NCI-H2107 treated with DMSO at 0.1 percent for 48 hours (cell line): ENCODE measurements at regions not wholly inside any gene's neighbourhood (a gene's known extent, or its start where the extent isn't known, plus 50 kb on each side); places are given as distances from the start of the nearest gene placed in this dataset.
"Not testable (repeated sequence)": the region's sequence is repeated elsewhere in the genome, so short reads cannot be mapped to it uniquely, and the experiment has no call there.

Experiments
- DNase-seq: peaks from one replicate; lab custom pipeline; 2025; ENCODE audit not compliant: unreplicated experiment; lab: John Stamatoyannopoulos, UW

DNA sequence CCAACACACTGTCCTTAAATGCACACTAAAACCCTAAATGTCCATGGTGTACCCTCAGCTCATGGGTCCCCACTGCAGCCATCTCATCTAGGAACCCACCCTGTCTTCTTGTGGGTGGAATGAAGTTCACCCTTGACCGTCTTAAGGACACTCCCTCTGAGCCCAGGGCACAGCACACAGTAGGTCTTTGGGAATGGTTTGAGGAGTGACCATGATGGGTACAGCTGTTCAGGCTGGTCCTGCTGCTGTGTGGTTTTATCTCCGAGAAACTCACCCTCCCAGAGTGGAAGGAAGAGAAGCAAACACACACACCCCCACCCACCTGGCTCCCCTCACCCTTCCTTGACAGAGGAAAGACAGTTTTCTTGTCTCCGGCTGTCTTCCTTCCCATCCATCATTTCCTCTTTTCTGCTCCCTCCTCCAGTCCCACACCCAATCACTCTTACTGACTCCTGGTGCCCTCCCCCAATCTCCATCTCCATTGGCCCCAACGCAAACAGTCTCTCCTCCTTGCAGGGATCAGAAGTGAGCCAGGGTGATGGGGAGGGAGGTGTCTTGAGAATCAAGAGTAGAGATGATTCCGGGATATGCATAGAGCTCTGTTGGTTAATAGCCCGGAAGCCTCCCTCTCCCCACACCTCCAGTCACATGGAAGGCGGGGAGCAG is 105.9 kb upstream of the LHX5 start:
- DNase-seq: no peak

DNA sequence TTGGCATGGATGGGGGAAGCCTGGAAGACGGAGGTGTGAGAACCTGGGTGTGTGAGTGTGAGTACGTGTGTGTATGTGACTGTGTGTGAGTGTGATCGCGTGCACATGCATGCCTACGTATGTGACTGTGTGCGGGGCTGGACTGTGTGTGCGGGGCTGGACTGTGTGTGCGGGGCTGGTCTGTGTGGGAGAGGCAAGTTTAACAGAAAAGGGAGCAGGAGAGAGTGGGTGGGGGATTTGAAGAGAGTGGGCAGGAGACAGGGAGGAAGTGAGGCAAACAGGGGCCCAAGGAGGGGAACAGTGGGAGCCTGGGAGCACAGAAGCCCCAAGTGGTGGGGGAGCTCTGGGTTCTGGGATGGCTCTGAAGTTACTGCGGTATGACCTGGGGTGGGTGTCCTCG is 103.7 kb upstream of the LHX5 start:
- no peak for DNase-seq

- DNase-seq: no peak
These were observed 101.5 kb upstream of the LHX5 start for GRCh38 chr12:113573148-113573547.

GRCh38 chr12:113571713-113572112 is 100.0 kb upstream of the LHX5 start:
- no peak for DNase-seq

DNA sequence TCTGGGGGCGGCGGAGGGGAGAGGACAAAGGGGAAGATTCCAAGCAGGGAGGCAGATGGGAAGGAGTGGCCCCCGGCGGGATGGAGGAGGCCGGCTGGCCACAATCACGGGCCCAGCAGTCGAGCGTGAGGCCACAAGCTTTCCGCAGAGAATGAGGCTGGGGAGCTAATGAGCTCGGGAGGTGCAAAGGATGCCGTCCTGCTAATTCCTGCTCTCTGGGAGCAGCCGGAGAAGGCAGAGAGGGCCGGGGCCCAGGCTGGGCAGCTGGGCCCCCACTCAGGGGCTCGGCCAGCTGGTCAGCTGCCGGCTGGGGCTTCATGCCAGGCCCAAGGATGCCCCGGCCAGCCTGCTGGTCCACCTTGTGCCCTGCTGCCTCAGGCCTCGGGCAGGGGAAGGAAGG is 98.1 kb upstream of the LHX5 start:
- DNase-seq: no peak

GRCh38 chr12:113568021-113568420 is 96.3 kb upstream of the LHX5 start:
- no peak for DNase-seq

- no peak for DNase-seq
These were observed 93.7 kb upstream of the LHX5 start for GRCh38 chr12:113565368-113565767.

DNA sequence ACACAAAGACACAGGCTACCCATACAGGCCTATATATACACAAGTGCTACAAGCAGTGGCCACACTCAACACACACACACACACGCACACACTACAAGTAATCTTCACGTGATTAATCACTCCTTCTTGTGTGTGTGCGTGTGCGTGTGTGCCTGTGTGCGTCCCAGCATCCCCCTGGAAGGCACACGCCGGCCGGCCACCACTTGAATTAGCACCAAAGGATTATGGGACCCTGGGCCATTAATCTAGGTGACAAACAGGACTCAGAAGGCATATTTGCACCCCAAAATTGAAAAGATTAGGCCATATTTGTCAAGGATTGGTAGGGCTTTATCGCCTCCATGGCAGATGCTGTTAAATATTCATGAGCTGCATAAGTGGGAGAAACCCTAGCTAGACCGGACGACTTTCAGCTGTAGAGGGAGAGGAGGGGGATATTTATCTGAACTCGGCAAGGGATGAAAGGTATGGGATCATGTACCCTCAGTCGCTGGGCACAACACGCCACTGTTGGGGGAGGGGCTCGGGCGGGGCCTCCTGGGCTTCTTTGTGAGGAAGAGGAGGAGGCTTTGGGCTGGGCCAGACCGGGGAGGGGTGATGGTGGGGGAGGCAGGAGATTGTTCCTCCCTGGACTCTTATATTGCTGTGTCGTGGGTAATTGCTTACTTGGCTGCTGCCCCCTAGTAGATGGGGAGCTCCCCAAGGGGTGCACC is 89.6 kb upstream of the LHX5 start:
- no peak for DNase-seq

- DNase-seq: no peak
These were observed 87.8 kb upstream of the LHX5 start for GRCh38 chr12:113559466-113559865.

DNA sequence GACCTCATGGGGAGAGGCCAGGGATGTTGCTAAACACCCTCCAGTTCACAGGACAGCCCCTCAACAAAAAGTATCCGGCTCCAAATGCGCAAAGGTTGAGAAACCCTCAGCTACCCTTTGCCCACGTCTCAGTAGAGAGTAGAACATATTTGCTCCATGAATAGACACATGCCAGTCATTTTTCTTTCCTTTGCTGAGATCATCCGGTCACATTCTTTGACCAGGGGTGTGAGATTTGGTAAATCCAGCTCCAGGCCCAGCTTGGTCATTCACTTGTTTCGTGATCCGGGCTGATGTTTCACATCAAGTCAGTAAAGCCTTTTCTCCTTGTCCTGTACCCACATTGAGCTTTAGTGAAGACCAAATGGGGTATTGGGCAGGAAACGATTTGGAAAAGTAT is 83.6 kb upstream of the LHX5 start:
- no peak for DNase-seq

GRCh38 chr12:113552760-113553159 is 81.1 kb upstream of the LHX5 start:
- DNase-seq: no peak

- DNase-seq: no peak
These were observed 79.9 kb upstream of the LHX5 start for GRCh38 chr12:113551563-113551962.

DNA sequence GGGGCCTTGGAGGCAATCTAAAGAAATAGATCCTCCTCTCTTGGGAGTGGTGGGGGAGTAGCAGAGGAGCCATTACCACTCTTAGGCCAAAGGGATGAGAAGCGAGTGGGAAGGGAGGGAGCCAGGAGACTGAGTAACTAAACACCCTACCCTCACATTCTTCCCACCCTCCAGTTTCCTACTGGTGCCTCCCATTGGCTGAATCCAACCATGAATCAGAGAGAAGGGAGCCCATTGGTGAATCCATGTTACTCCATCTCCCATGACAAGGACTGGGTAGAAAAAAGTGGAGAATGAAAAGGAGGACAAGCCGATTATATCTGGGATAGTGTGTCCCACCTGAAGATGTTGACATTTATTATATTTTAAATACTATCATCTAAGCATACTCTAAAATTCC is 76.8 kb upstream of the LHX5 start:
- no peak for DNase-seq

- DNase-seq: no peak
These were observed 75.5 kb upstream of the LHX5 start for GRCh38 chr12:113546916-113547863.

- DNase-seq: no peak
These were observed 66.0 kb upstream of the LHX5 start for GRCh38 chr12:113537751-113538087.

DNA sequence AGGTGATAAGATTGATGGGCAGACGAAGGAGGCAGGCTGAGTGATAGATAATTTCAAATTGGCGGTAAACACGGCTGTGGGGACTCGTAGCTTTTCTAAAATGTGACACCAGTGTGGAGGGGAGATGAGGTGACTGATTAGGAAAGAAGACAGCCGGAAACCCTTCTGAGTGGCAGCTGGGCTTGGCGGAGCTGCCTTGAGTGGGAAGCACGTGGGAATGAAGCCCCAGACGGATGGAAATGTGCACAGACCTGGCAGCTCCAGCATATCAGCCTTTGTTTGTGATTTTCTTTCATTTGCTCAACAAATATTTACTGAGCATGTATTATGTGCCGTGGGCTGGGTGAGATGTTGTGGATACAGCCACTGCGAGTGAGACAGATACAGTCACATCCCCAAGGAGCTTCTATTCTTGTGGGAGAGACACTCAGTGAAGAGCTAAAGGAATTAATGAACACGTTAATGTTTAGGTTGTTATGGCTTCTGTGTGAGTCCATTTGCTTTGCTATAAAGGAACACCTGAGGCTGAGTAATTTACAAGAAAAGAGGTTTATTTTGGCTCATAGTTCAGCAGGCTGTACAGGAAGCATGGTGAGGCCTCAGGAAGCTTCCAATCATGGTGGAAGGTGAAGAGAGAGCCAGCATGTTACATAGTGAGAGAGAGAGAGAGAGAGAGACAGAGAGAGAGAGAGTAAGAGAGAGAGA is 65.5 kb upstream of the LHX5 start:
- no peak for DNase-seq

GRCh38 chr12:113535100-113535499 is 63.4 kb upstream of the LHX5 start:
- no peak for DNase-seq

DNA sequence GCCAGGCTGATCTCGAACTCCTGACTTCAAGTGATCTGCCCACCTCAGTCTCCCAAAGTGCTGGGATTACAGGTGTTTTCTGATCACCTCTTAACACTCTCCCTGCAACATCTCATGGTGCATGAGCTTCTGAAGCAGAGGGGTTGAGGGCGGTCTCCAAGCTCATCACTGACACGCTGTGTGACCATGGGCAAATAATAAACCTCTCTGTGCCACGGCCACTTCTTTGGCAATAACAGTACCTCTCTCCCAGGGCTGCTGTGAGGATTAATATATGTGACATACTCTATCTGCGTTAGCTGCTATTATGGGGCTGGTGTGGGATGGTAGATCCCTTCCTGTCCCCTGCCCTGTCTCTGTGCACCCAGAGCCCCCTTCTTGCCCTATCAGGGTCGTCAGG is 62.9 kb upstream of the LHX5 start:
- DNase-seq: no peak

- no peak for DNase-seq
These were observed 62.2 kb upstream of the LHX5 start for GRCh38 chr12:113533842-113534375.

DNA sequence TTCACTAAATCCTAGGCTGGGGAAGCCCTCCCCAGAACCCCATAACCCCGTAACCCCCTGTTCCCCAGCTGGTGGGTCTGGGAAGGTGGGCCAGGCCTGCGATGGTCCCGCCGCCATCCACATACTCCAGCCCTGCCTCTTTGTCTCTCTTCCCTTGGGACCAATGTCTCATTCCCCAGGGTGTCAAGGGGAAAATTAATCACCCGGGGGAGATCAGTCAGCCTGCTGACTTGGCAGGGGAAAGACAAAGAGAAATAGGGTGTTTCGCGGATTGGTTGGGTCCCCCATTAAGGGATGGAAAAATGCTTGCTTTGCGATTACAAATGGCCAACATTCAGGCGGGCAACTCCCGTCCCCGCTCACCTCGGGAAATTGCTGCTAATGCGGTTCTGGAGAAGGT is 60.6 kb upstream of the LHX5 start:
- DNase-seq: no peak

- DNase-seq: not testable (repeated sequence)
These were observed 59.4 kb upstream of the LHX5 start for GRCh38 chr12:113531073-113531472.
